Gastroesophageal sphincter (tissue), 4 donors: ENCODE measurements at regions not wholly inside any gene's neighbourhood (a gene's known extent, or its start where the extent isn't known, plus 50 kb on each side); places are given as distances from the start of the nearest gene placed in this dataset.

Experiments used
- ATAC-seq: fragments of 150-250 bp; one replicate; pipeline ENCODE4 v1.9.1; 2016; ENCODE audit warnings: mild to moderate bottlenecking, moderate library complexity
- H3K27ac ChIP-seq, 4 donors: fragments of 200-600 bp; sonication (generic) in 3 of 4; 1 replicate in 3 of 4; 2 replicates in 1 of 4; pipeline ENCODE4 v1.5.1; 2016 to 2019
- H3K27me3 ChIP-seq: fragments of 200-600 bp; sonication (generic); one replicate; pipeline ENCODE4 v1.5.1; 2019
- H3K36me3 ChIP-seq, 2 donors: fragments of 200-600 bp; sonication (generic); one replicate each; pipeline ENCODE4 v1.5.1; 2019; ENCODE audit warnings: control low read depth in 1 of 2
- H3K4me1 ChIP-seq, 3 donors: fragments of 200-600 bp; sonication (generic); 1 replicate in 2 of 3; 2 replicates in 1 of 3; pipeline ENCODE4 v1.5.1; 2016 to 2019; ENCODE audit warnings: control low read depth in 2 of 3
- H3K4me3 ChIP-seq, 2 donors: fragments of 200-600 bp; sonication (generic); one replicate each; pipeline ENCODE4 v1.5.1; 2019; ENCODE audit warnings: mild to moderate bottlenecking in 1 of 2, moderate library complexity in 1 of 2
- H3K9me3 ChIP-seq, 3 donors: fragments of 200-600 bp; sonication (generic); one replicate each; pipeline ENCODE4 v1.5.1; 2017 to 2019; ENCODE audit warnings: control low read depth in 2 of 3
- EP300 ChIP-seq: sonication (generic); formaldehyde crosslinking; IDR thresholded peaks from one replicate; pipeline ENCODE4 v1.6.1; 2017; ENCODE audit warnings: antibody characterized with exemption, mild to moderate bottlenecking
- POLR2A ChIP-seq, 2 donors: fragments of 450-650 bp; IDR thresholded peaks; one replicate each; pipeline ENCODE4 v1.6.1; 2017; ENCODE audit warnings: antibody characterized with exemption in 2 of 2, mild to moderate bottlenecking in 2 of 2, moderate library complexity in 1 of 2
- POLR2AphosphoS5 ChIP-seq: sonication (generic); formaldehyde crosslinking; IDR thresholded peaks from one replicate; pipeline ENCODE4 v1.6.1; 2017; ENCODE audit warnings: antibody characterized with exemption
- WGBS, 2 donors: methylation state at CpG; one replicate each; pipeline ENCODE4 v1.1.5; 2018; ENCODE audit warnings: low coverage in 1 of 2; 5-methylcytosine and 5-hydroxymethylcytosine counted together
- TF ChIP-seq, protein P1 (sequence below), 4 experiments: fragments of 200-600 bp in 2 of 4; fragments of 450-650 bp in 2 of 4; sonication (generic) in 1 of 4; IDR thresholded peaks; one replicate each; pipeline ENCODE4 v1.5.1; 2017 to 2019; ENCODE audit warnings: antibody characterized with exemption in 4 of 4, mild to moderate bottlenecking in 2 of 4, moderate library complexity in 2 of 4

DNA sequence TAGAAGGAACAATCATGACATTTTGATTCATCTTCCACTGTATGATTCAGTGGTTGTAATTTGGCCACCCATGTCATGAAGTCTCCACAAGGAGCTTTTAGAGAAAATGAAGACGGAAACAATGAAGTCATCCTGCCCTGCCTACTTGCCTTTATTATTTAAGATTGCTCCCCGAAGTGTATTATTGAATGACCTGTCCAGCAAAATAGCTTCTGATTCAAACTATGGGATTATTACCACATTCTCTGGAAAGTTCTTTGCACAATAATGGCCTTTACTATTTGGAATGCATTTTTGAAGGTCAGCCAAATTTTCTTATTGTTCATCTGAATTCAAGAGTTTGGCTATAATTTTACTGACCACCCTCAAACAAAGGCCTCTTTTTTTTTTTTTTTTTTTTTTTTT lies 77.8 kb upstream of the RFC3 start:
- Histone ChIP-seq H3K4me1 (peaks cover 0 to 7% (median 2%) of the 10 kb centered on the region in 3 donors), H3K4me3 (no peak overlapping the region), H3K27ac (no peak overlapping the region), H3K27me3 (no peaks in the 10 kb centered on the region), H3K9me3 (no peaks in the 10 kb centered on the region), H3K36me3 (no peaks in the 10 kb centered on the region)
- ATAC-seq, result no peak
- TF ChIP-seq POLR2A (IDR thresholded peaks at IDR 0.05) (no peak), EP300 (no peak), POLR2AphosphoS5 (no peak)
- TF ChIP-seq, protein P1, sequence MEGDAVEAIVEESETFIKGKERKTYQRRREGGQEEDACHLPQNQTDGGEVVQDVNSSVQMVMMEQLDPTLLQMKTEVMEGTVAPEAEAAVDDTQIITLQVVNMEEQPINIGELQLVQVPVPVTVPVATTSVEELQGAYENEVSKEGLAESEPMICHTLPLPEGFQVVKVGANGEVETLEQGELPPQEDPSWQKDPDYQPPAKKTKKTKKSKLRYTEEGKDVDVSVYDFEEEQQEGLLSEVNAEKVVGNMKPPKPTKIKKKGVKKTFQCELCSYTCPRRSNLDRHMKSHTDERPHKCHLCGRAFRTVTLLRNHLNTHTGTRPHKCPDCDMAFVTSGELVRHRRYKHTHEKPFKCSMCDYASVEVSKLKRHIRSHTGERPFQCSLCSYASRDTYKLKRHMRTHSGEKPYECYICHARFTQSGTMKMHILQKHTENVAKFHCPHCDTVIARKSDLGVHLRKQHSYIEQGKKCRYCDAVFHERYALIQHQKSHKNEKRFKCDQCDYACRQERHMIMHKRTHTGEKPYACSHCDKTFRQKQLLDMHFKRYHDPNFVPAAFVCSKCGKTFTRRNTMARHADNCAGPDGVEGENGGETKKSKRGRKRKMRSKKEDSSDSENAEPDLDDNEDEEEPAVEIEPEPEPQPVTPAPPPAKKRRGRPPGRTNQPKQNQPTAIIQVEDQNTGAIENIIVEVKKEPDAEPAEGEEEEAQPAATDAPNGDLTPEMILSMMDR (IDR thresholded peaks at IDR 0.05), result no peak
- 14 to 21% methylated on average over 2 of the region's 2 CpGs for WGBS, 2 donors

DNA sequence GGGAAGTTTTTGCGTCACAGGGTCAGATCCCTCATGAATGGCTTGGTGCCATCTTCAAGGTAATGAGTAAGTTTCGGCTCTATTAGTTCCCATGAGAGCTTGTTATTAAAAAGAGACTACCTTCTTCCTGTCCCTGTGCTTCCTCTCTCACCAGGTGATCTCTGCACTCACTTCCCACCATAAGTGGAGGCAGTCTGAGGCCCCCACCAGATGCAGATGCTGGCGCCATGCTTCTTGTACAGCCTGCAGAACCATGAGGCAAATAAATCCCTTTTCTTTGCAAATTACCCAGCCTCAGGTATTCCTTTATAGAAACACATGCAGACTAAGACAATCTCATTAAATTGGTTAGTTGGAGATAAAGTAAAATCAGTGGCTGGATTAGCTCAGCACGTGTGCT lies 75.6 kb upstream of the RFC3 start:
- H3K4me3 ChIP-seq, result no peak overlapping the region
- H3K9me3 ChIP-seq, result no peaks in the 10 kb centered on the region
- H3K27me3 ChIP-seq, result no peaks in the 10 kb centered on the region
- peaks cover 0 to 21% (median 2%) of the 10 kb centered on the region in 3 donors for H3K4me1 ChIP-seq
- no peak for ATAC-seq
- H3K27ac ChIP-seq, result no peak overlapping the region
- no peak for TF ChIP-seq EP300
- no peak for TF ChIP-seq POLR2A (IDR thresholded peaks at IDR 0.05)
- TF ChIP-seq, protein P1 (IDR thresholded peaks at IDR 0.05), result no peak
- TF ChIP-seq POLR2AphosphoS5, result no peak
- WGBS, 2 donors, result 94 to 97% methylated on average over 3 to 4 of the region's 4 CpGs
- H3K36me3 ChIP-seq, result no peaks in the 10 kb centered on the region

DNA sequence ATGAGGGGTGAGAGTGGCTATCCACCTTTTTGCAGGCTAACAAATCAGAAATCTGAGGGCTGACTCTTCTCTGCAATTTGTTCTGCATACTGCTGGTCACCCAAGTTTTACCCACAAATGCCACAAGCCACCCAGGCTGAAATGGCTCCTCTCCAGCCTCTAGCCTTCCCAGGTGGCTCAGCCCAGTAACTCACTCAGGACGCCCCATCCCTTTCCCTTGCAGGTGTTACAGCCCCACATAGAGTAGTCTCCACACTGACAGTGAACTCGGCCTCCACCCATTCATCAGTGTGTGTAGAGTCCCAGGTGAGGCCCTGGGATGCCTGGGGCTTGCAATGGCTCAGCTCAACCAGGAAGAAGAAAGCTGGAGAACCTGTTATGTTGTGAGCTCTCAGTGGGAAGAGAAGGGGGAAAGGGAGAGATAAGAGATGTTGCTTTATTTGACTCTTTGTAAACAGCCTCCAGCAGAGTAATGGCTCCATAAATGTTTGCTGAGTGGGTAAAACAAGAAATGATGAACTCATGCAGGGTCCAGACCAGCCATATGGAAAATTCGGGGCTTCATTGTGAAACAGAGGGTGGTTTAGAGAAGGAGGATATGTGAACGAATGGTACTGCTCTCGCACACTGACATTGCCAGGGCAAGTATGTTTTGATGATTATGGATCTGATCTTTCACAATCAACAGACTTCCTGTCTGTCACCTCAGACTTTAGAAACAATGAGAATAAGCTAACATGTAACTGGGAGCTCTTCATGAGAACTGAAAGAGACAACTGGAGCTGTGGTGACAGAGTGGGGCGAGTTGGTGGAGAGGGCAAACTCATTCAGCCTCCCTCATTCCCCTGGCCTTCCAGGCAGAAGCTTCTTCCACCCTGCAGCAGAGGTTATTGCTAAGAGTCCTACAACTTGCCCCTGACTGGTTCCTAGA lies 74.2 kb upstream of the RFC3 start:
- no peaks in the 10 kb centered on the region for H3K36me3 ChIP-seq
- 73 to 92% methylated on average over 3 to 4 of the region's 6 CpGs for WGBS, 2 donors
- ATAC-seq, result no peak
- H3K4me1 ChIP-seq, result peaks cover 0 to 21% (median 2%) of the 10 kb centered on the region in 3 donors
- no peak for TF ChIP-seq POLR2AphosphoS5
- no peak for TF ChIP-seq EP300
- TF ChIP-seq, protein P1 (IDR thresholded peaks at IDR 0.05), result no peak
- TF ChIP-seq POLR2A (IDR thresholded peaks at IDR 0.05), result no peak
- peak overlapping the region in 1 of 4 donors; percentile 61 for H3K27ac ChIP-seq
- H3K27me3 ChIP-seq, result no peaks in the 10 kb centered on the region
- H3K9me3 ChIP-seq, result no peaks in the 10 kb centered on the region
- no peak overlapping the region for H3K4me3 ChIP-seq

DNA sequence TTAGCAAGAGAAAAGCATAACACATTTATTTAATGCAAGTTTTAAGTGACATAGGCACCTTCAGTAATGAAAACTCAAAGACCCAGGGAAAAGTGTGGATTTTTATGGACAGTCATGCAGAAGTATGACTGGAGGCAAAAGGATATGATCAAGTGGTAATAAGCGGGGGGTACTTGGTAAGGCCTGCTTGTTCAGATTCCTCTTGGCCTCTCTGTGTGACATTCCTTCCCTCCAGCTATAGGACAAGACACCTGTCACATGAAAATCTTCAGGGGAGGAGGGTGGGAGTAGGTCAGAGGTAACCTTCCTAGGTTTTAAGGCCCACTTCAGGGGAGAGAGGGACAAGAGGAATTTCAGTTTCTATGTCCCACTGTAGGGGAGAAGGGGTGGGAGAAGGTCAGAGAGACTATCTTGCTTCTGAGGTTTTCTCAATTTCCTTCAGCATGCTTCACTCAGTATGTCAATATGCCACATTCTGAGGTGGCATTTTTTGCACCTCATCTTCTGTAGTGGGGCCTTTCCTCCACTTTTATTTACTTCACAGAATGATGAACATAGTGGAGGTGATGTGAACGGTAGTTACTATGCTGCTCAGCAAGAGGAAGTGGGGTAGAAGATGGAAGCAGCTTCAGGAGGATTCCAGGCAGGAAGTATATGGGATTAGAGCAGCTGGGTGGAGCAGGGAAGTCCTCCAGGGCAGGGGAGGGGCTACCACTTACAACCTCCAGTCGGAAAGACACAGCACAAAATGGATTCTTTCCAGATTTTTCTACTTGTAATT lies 73.2 kb upstream of the RFC3 start:
- peaks cover 0 to 21% (median 0%) of the 10 kb centered on the region in 3 donors for H3K4me1 ChIP-seq
- H3K36me3 ChIP-seq, result no peaks in the 10 kb centered on the region
- ATAC-seq, result peak; percentile 81
- H3K27me3 ChIP-seq, result no peaks in the 10 kb centered on the region
- H3K9me3 ChIP-seq, result no peaks in the 10 kb centered on the region
- H3K4me3 ChIP-seq, result no peak overlapping the region
- 39 to 50% methylated on average over 2 to 3 of the region's 3 CpGs for WGBS, 2 donors
- TF ChIP-seq EP300 (no peak), POLR2AphosphoS5 (no peak), POLR2A (IDR thresholded peaks at IDR 0.05) (no peak)
- TF ChIP-seq, protein P1 (IDR thresholded peaks at IDR 0.05), result no peak
- peak overlapping the region; percentile 61 to 73 (median 71) for H3K27ac ChIP-seq
